ENCODE measurements at regions not wholly inside any gene's neighbourhood (a gene's known extent, or its start where the extent isn't known, plus 50 kb on each side); places are given as distances from the start of the nearest gene placed in this dataset.

DNA sequence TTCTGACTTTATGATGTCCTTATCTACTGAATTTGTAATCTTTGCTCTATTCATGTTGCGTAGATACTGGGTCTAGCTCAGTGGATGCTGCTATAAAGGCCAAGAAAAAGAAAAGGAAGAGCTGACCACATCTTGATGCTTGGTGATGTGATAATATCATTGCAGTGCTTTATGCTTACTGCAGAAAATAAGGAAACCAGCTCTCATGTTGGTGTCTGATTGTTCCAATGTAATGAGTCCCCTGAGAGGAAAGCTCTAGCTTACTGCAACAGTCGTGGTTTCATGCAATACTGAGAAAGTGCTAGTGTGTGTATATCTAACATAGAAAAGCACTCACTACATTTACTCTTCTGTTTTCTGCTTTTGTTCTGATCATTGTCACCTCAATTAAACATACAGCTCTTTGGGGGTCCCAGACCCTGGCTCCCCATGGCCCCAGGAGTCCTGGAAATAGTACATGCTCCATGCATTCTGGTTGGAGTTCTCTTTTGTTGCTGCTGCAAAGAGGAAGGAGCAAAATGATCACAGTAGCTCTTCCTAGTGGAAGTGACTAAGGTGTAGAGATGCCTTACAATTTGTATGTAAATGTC lies 338.8 kb downstream of the CYRIA start:
- Histone ChIP-seq H3K9me3 (ENCODE audit: control insufficient read depth in 5 of 5, low read length in 5 of 5) (no peaks in the 10 kb centered on the region), H3K4me3 (ENCODE audit: low read depth in 1 of 5, low read length in 5 of 5) (no peak overlapping the region), H3K27me3 (ENCODE audit: control insufficient read depth in 5 of 5, insufficient read depth in 4 of 5, low read length in 5 of 5) (peaks cover 0 to 4% (median 0%) of the 10 kb centered on the region in 5 donors), H3K4me1 (ENCODE audit: control insufficient read depth in 5 of 5, insufficient read depth in 5 of 5, low read length in 5 of 5) (peaks cover 0 to 22% (median 7%) of the 10 kb centered on the region in 5 donors), H3K9ac (ENCODE audit: low read length in 5 of 5) (no peak overlapping the region), H3K27ac (ENCODE audit: low read depth, low read length) (no peak overlapping the region), H3K36me3 (ENCODE audit: control insufficient read depth in 5 of 5, insufficient read depth in 5 of 5, low read length in 5 of 5) (no peaks in the 10 kb centered on the region)

- Histone ChIP-seq H3K9ac (ENCODE audit: low read length in 5 of 5) (no peak overlapping the region), H3K27ac (ENCODE audit: low read depth, low read length) (no peak overlapping the region), H3K4me1 (ENCODE audit: control insufficient read depth in 5 of 5, insufficient read depth in 5 of 5, low read length in 5 of 5) (peaks cover 0 to 22% (median 7%) of the 10 kb centered on the region in 5 donors)
Observed at GRCh38 chr2:16325976-16326510, 339.6 kb downstream of the CYRIA start.

DNA sequence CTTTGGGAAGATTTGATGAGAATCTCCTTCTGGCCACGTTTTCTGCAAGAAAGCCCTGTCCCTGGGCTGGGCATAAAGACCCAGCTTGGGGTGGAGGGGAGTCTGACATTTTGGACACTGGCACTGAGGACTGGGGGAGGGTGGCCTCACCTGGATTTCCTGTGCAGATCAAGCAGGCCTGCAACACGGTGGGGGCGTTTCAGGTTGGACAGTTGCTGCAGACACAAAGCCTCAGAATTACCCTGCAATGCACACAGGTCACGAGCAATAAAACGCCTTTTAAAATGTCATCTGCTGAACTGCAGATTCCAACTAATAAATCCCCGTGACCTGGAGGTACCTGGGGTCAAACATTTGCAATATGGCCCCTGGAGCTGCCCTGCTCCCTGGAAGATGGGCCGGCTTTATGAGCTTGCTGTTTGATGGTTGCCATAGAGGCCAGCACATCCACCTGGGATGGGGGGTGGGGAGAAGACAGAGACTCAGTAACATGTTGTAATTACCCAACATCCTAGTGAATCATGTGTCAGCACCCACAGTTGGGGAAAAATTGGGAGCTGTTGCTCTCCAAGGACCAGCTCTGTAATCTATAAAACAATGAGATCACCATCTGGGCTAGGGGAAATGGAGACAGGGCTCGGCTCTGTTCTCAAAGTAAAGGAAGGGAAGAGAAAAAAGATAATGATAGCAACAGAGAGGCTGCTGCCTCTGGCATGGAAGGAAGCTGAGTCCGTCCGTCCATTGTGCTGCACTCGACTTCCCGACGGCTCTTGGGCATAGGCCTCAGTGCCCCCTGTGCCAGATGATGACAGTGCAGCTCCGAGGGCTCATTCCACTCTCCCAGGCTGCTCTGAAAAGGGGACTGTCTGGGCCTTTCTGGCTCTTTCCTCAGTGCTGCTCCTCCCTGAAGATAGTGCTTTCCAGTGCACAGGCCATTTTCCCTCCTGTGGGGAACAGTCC lies 340.3 kb downstream of the CYRIA start:
- Histone ChIP-seq H3K9me3 (ENCODE audit: control insufficient read depth in 5 of 5, low read length in 5 of 5) (no peaks in the 10 kb centered on the region), H3K36me3 (ENCODE audit: control insufficient read depth in 5 of 5, insufficient read depth in 5 of 5, low read length in 5 of 5) (no peaks in the 10 kb centered on the region), H3K27ac (ENCODE audit: low read depth, low read length) (no peak overlapping the region), H3K4me1 (ENCODE audit: control insufficient read depth in 5 of 5, insufficient read depth in 5 of 5, low read length in 5 of 5) (peaks cover 0 to 22% (median 7%) of the 10 kb centered on the region in 5 donors), H3K4me3 (ENCODE audit: low read depth in 1 of 5, low read length in 5 of 5) (no peak overlapping the region), H3K27me3 (ENCODE audit: control insufficient read depth in 5 of 5, insufficient read depth in 4 of 5, low read length in 5 of 5) (no peaks in the 10 kb centered on the region), H3K9ac (ENCODE audit: low read length in 5 of 5) (no peak overlapping the region)

More at GRCh38 chr2:16325976-16326510, 339.6 kb downstream of the CYRIA start:
- H3K36me3 ChIP-seq (ENCODE audit: control insufficient read depth in 5 of 5, insufficient read depth in 5 of 5, low read length in 5 of 5): no peaks in the 10 kb centered on the region
- H3K9me3 ChIP-seq (ENCODE audit: control insufficient read depth in 5 of 5, low read length in 5 of 5): no peaks in the 10 kb centered on the region
- peaks cover 0 to 2% (median 0%) of the 10 kb centered on the region in 5 donors for H3K27me3 ChIP-seq (ENCODE audit: control insufficient read depth in 5 of 5, insufficient read depth in 4 of 5, low read length in 5 of 5)
- H3K4me3 ChIP-seq (ENCODE audit: low read depth in 1 of 5, low read length in 5 of 5): no peak overlapping the region

GRCh38 chr2:16324544-16324937 lies 341.1 kb downstream of the CYRIA start:
- no peaks in the 10 kb centered on the region for H3K27me3 ChIP-seq (ENCODE audit: control insufficient read depth in 5 of 5, insufficient read depth in 4 of 5, low read length in 5 of 5)
- H3K9me3 ChIP-seq (ENCODE audit: control insufficient read depth in 5 of 5, low read length in 5 of 5): no peaks in the 10 kb centered on the region
- no peaks in the 10 kb centered on the region for H3K36me3 ChIP-seq (ENCODE audit: control insufficient read depth in 5 of 5, insufficient read depth in 5 of 5, low read length in 5 of 5)
- no peak overlapping the region for H3K27ac ChIP-seq (ENCODE audit: low read depth, low read length)
- H3K4me3 ChIP-seq (ENCODE audit: low read depth in 1 of 5, low read length in 5 of 5): no peak overlapping the region
- H3K4me1 ChIP-seq (ENCODE audit: control insufficient read depth in 5 of 5, insufficient read depth in 5 of 5, low read length in 5 of 5): peaks cover 0 to 22% (median 9%) of the 10 kb centered on the region in 5 donors
- H3K9ac ChIP-seq (ENCODE audit: low read length in 5 of 5): no peak overlapping the region

DNA sequence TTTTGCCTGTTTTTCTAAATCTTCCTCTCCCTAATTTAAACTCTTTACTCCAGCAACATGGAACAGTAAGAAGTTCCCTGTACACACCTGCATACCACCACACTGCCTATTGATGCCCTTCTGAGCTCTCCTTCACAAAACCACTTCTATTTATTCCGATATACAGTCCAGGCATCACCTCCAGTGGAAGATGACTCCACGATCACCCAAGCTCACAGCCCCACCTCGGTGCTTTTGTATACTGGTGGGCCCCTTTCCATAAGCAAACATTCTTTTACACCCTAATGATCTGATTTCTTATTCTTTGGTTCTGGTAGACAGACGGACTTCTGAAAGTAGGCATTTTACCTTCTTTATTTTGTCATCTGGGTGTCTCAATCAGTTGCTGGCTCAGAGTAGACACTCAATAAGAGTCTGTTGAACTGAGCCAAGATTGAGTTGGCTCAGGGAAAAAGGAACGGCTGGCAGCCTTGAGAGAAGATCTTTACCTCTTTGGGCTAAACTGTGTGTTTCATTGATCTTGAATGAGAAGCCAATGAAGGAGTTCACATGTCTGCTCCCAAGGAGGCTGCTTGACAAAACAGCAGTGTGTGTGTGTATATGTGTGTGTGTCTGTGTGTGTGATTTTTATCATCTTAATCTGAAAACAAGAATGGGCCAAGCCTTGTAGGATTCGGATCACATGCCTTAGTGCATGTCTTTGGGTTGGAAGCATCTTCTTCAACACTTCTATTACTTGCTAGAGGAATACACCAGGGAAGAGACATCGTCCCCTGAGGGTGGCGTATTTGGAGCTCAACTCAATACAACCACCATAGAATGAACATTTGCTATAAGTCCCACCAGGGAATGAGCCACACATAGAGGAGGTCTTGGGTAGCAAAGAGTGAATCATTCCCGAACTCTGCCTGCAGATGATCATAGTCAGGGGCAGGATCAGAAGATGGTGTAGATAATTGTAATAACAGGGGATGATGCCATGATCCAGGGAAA lies 341.8 kb downstream of the CYRIA start:
- no peak overlapping the region for H3K27ac ChIP-seq (ENCODE audit: low read depth, low read length)
- no peaks in the 10 kb centered on the region for H3K9me3 ChIP-seq (ENCODE audit: control insufficient read depth in 5 of 5, low read length in 5 of 5)
- peaks cover 0 to 22% (median 9%) of the 10 kb centered on the region in 5 donors for H3K4me1 ChIP-seq (ENCODE audit: control insufficient read depth in 5 of 5, insufficient read depth in 5 of 5, low read length in 5 of 5)
- H3K9ac ChIP-seq (ENCODE audit: low read length in 5 of 5): no peak overlapping the region
- no peaks in the 10 kb centered on the region for H3K36me3 ChIP-seq (ENCODE audit: control insufficient read depth in 5 of 5, insufficient read depth in 5 of 5, low read length in 5 of 5)
- H3K4me3 ChIP-seq (ENCODE audit: low read depth in 1 of 5, low read length in 5 of 5): no peak overlapping the region
- H3K27me3 ChIP-seq (ENCODE audit: control insufficient read depth in 5 of 5, insufficient read depth in 4 of 5, low read length in 5 of 5): no peaks in the 10 kb centered on the region

DNA sequence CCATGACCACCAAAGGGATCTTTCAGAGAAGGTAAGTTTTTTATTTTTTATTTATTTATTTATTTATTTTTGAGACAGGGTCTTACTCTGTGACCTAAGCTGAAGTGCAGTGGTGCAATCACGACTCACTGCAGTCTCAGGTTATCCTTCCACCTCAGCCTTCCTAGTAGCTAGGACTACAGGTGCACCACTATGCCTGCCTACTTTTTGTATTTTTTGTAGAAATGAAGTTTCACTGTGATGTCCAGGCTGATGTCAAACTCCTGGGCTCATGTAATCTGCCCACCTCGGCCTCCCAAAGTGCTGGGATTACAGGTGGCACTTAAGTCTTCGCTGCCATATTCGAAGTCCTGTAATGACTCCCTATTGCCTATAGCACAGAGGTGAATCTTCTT lies 342.5 kb downstream of the CYRIA start:
- H3K9ac ChIP-seq (ENCODE audit: low read length in 5 of 5): no peak overlapping the region
- no peaks in the 10 kb centered on the region for H3K36me3 ChIP-seq (ENCODE audit: control insufficient read depth in 5 of 5, insufficient read depth in 5 of 5, low read length in 5 of 5)
- H3K4me3 ChIP-seq (ENCODE audit: low read depth in 1 of 5, low read length in 5 of 5): no peak overlapping the region
- no peaks in the 10 kb centered on the region for H3K27me3 ChIP-seq (ENCODE audit: control insufficient read depth in 5 of 5, insufficient read depth in 4 of 5, low read length in 5 of 5)
- H3K4me1 ChIP-seq (ENCODE audit: control insufficient read depth in 5 of 5, insufficient read depth in 5 of 5, low read length in 5 of 5): peaks cover 0 to 22% (median 9%) of the 10 kb centered on the region in 5 donors
- no peaks in the 10 kb centered on the region for H3K9me3 ChIP-seq (ENCODE audit: control insufficient read depth in 5 of 5, low read length in 5 of 5)
- no peak overlapping the region for H3K27ac ChIP-seq (ENCODE audit: low read depth, low read length)

DNA sequence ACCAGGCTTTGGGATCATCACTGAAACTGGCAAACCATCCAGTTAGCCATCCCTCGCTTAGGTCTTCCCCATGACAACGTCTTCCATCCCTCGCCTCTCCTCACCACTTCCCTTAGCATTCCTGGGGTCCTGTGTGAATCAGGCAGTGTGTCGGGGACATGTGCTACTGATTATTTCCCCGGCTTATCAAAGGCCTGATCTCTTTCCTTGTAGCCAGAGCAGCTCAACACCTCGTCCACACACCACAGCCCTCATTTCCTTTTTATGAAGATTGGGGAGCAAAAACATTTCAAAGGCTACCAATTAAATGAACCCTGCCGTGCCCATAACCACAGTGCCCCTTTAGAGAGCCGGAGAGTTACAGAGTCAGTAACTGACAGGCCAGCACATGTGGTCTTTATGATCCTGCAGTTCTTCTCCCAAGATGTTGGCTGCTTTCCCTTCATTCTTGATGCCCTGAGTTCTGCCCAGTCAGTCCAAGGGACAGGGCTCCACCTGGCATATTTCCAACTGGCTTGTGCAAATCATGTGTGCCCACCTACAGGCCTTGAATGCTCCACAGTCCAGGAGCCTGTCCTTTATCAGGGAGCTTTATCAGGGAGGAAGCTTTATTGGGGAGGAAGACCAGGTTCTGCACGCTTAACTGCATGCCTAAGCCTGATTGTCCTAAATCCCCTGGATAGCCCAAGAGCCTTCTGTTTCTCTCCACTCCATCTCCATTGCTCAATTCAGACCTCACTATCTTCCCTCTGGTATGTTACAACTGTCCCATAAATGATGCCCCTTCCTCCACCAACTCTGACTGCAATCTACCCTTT lies 343.1 kb downstream of the CYRIA start:
- no peak overlapping the region for H3K9ac ChIP-seq (ENCODE audit: low read length in 5 of 5)
- H3K9me3 ChIP-seq (ENCODE audit: control insufficient read depth in 5 of 5, low read length in 5 of 5): no peaks in the 10 kb centered on the region
- no peaks in the 10 kb centered on the region for H3K27me3 ChIP-seq (ENCODE audit: control insufficient read depth in 5 of 5, insufficient read depth in 4 of 5, low read length in 5 of 5)
- H3K4me3 ChIP-seq (ENCODE audit: low read depth in 1 of 5, low read length in 5 of 5): no peak overlapping the region
- H3K4me1 ChIP-seq (ENCODE audit: control insufficient read depth in 5 of 5, insufficient read depth in 5 of 5, low read length in 5 of 5): peaks cover 0 to 22% (median 9%) of the 10 kb centered on the region in 5 donors
- H3K27ac ChIP-seq (ENCODE audit: low read depth, low read length): no peak overlapping the region
- H3K36me3 ChIP-seq (ENCODE audit: control insufficient read depth in 5 of 5, insufficient read depth in 5 of 5, low read length in 5 of 5): no peaks in the 10 kb centered on the region

GRCh38 chr2:16321872-16322271 lies 343.8 kb downstream of the CYRIA start:
- Histone ChIP-seq H3K36me3 (ENCODE audit: control insufficient read depth in 5 of 5, insufficient read depth in 5 of 5, low read length in 5 of 5) (no peaks in the 10 kb centered on the region), H3K9ac (ENCODE audit: low read length in 5 of 5) (no peak overlapping the region), H3K4me1 (ENCODE audit: control insufficient read depth in 5 of 5, insufficient read depth in 5 of 5, low read length in 5 of 5) (peaks cover 0 to 16% (median 3%) of the 10 kb centered on the region in 5 donors), H3K27ac (ENCODE audit: low read depth, low read length) (no peak overlapping the region), H3K9me3 (ENCODE audit: control insufficient read depth in 5 of 5, low read length in 5 of 5) (no peaks in the 10 kb centered on the region), H3K4me3 (ENCODE audit: low read depth in 1 of 5, low read length in 5 of 5) (no peak overlapping the region), H3K27me3 (ENCODE audit: control insufficient read depth in 5 of 5, insufficient read depth in 4 of 5, low read length in 5 of 5) (no peaks in the 10 kb centered on the region)

GRCh38 chr2:16321256-16321655 lies 344.4 kb downstream of the CYRIA start:
- Histone ChIP-seq H3K4me3 (ENCODE audit: low read depth in 1 of 5, low read length in 5 of 5) (no peak overlapping the region), H3K27me3 (ENCODE audit: control insufficient read depth in 5 of 5, insufficient read depth in 4 of 5, low read length in 5 of 5) (peaks cover 0 to 3% (median 0%) of the 10 kb centered on the region in 5 donors), H3K36me3 (ENCODE audit: control insufficient read depth in 5 of 5, insufficient read depth in 5 of 5, low read length in 5 of 5) (no peaks in the 10 kb centered on the region), H3K27ac (ENCODE audit: low read depth, low read length) (no peak overlapping the region), H3K9me3 (ENCODE audit: control insufficient read depth in 5 of 5, low read length in 5 of 5) (no peaks in the 10 kb centered on the region), H3K9ac (ENCODE audit: low read length in 5 of 5) (no peak overlapping the region), H3K4me1 (ENCODE audit: control insufficient read depth in 5 of 5, insufficient read depth in 5 of 5, low read length in 5 of 5) (peaks cover 0 to 15% (median 3%) of the 10 kb centered on the region in 5 donors)
